K562 (cell line): ENCODE measurements at regions not wholly inside any gene's neighbourhood (a gene's known extent, or its start where the extent isn't known, plus 50 kb on each side); places are given as distances from the start of the nearest gene placed in this dataset.

Source experiments
- ATAC-seq: fragments of 200-7000 bp; cut with Tn5 transposase; 3 replicates; pipeline ENCODE4 v1.9.1; 2020; ENCODE audit warnings: moderate library complexity
- BruUV-seq: library from RNA; stranded (reverse); fragments of 400-500 nt; replicated peaks from 2 replicates; lab custom pipeline; 2021; lab: Mats Ljungman, UMichigan
- CTCF ChIA-PET: fragments of 300-600 bp; formaldehyde crosslinking; extraction: SDS; loops from one replicate; lab custom pipeline; 2021; ENCODE audit warnings: low intra/inter-chr PET ratio; lab: Yijun Ruan, JAX
- POLR2A ChIA-PET: fragments of 300-600, 350-650 bp; sonication (Branson Sonifier 250); formaldehyde crosslinking; extraction: SDS; loops from one replicate; lab custom pipeline; 2021; ENCODE audit warnings: antibody characterized with exemption, inconsistent platforms; lab: Yijun Ruan, JAX
- DNase-seq, 4 experiments: peaks; one replicate each; pipeline versions ENCODE4 v3.0.0 to v3.0.0-alpha.2; 2011 to 2018; ENCODE audit warnings: low spot score in 3 of 4, mixed read lengths in 3 of 4; ENCODE audit errors: extremely low read depth in 1 of 4
- FAIRE-seq: peaks from 2 replicates; lab custom pipeline; 2011; peaks lifted over from hg19 to GRCh38; lab: Jason Lieb, UNC
- H2AFZ ChIP-seq: 2 replicates; pipeline ENCODE4 v1.6.0; 2011; ENCODE audit warnings: low read depth, low read length, control low read depth, inconsistent platforms
- H3K27ac ChIP-seq: fragments of 200-600 bp; 3 replicates; pipeline ENCODE4 v1.8.0; 2011; ENCODE audit warnings: low read depth, mild to moderate bottlenecking, control low read depth, inconsistent platforms, low read length, moderate library complexity, mixed read lengths; ENCODE audit errors: extremely low read depth
- H3K27me3 ChIP-seq, 2 experiments: fragments of 300-600 bp in 1 of 2; 2 replicates in 1 of 2; 3 replicates in 1 of 2; pipeline versions ENCODE4 v1.6.0 to v1.8.0; 2011; ENCODE audit warnings: inconsistent platforms in 2 of 2, low read length in 2 of 2, mild to moderate bottlenecking in 1 of 2, mixed read lengths in 1 of 2, moderate library complexity in 1 of 2; ENCODE audit not compliant: control insufficient read depth in 2 of 2, insufficient read depth in 2 of 2
- H3K36me3 ChIP-seq: fragments of 300-600 bp; 3 replicates; pipeline ENCODE4 v1.8.0; 2011; ENCODE audit warnings: mild to moderate bottlenecking, low read length, inconsistent platforms; ENCODE audit not compliant: control insufficient read depth, insufficient read depth
- H3K4me1 ChIP-seq, 2 experiments: fragments of 200-600 bp in 1 of 2; replicated peaks in 1 of 2; 2 replicates in 1 of 2; 3 replicates in 1 of 2; pipeline versions ENCODE4 v1.5.1 to v1.8.0; 2011; ENCODE audit warnings: inconsistent platforms in 2 of 2, low read length in 2 of 2, mild to moderate bottlenecking in 1 of 2, mixed read lengths in 1 of 2, moderate library complexity in 1 of 2; ENCODE audit not compliant: control insufficient read depth in 2 of 2, insufficient read depth in 2 of 2
- H3K4me2 ChIP-seq: 2 replicates; pipeline ENCODE4 v1.6.1; 2011; ENCODE audit warnings: low read length, control low read depth, inconsistent platforms, mixed read lengths; ENCODE audit not compliant: insufficient read depth
- H3K4me3 ChIP-seq: fragments of 200-600 bp; sonication (generic), shearing (Covaris generic); 2 replicates; pipeline ENCODE4 v1.5.1; 2016; ENCODE audit warnings: control low read depth, inconsistent platforms
- H3K79me2 ChIP-seq: fragments of 200-600 bp; 3 replicates; pipeline ENCODE4 v1.8.0; 2011; ENCODE audit warnings: low read length, inconsistent platforms; ENCODE audit not compliant: control insufficient read depth, insufficient read depth
- H3K9ac ChIP-seq, 2 experiments: 2 replicates each; pipeline versions ENCODE4 v1.6.0 to v1.6.1; 2011; ENCODE audit warnings: low read depth in 2 of 2, low read length in 2 of 2, control low read depth in 1 of 2, inconsistent platforms in 1 of 2, mild to moderate bottlenecking in 1 of 2, mixed read lengths in 1 of 2; ENCODE audit not compliant: insufficient read depth in 1 of 2
- H3K9me1 ChIP-seq: one replicate; pipeline ENCODE4 v1.6.0; 2011; ENCODE audit warnings: inconsistent platforms, mild to moderate bottlenecking, low read length, moderate library complexity; ENCODE audit not compliant: control insufficient read depth, insufficient read depth
- H3K9me3 ChIP-seq: replicated peaks from 2 replicates; pipeline ENCODE4 v1.5.1; 2011; ENCODE audit warnings: low read depth, low read length, inconsistent platforms; ENCODE audit not compliant: control insufficient read depth, insufficient read depth
- H4K20me1 ChIP-seq: replicated peaks from 2 replicates; pipeline ENCODE4 v1.6.1; 2011; ENCODE audit warnings: low read length, inconsistent platforms, mixed read lengths; ENCODE audit not compliant: control insufficient read depth, insufficient read depth
- CTCF ChIP-seq, 3 experiments: IDR thresholded peaks in 2 of 3; conservative IDR thresholded peaks in 1 of 3; 2 replicates each; pipeline ENCODE4 v1.5.1; 2011 to 2012; ENCODE audit warnings: low read length in 3 of 3, mild to moderate bottlenecking in 3 of 3, control low read depth in 2 of 3, improper control_type of control experiment in 1 of 3, inconsistent platforms in 1 of 3, low read depth in 1 of 3, mixed read lengths in 1 of 3, moderate library complexity in 1 of 3; ENCODE audit not compliant: insufficient read depth in 2 of 3
- HNRNPL ChIP-seq: fragments of 200-400 bp; formaldehyde crosslinking; IDR thresholded peaks from 2 replicates; pipeline ENCODE4 v1.6.1; 2017; ENCODE audit warnings: low read depth, mild to moderate bottlenecking, low read length
- HOXB6 ChIP-seq: fragments of 250-450 bp; sonication (Bioruptor Pico); IDR thresholded peaks from 2 replicates; pipeline ENCODE4 v1.5.1; 2022; ENCODE audit warnings: mild to moderate bottlenecking, borderline replicate concordance
- MEIS2 ChIP-seq: fragments of 450-650 bp; IDR thresholded peaks from 2 replicates; pipeline ENCODE4 v1.6.1; 2014; ENCODE audit warnings: mild to moderate bottlenecking; ENCODE audit not compliant: partially characterized antibody
- MXI1 ChIP-seq: IDR thresholded peaks from 2 replicates; pipeline ENCODE4 v1.6.1; 2011; ENCODE audit warnings: low read depth, mild to moderate bottlenecking, improper control_type of control experiment, low read length
- VEZF1 ChIP-seq: fragments of 200-800 bp; sonication (Bioruptor generic); IDR thresholded peaks from 2 replicates; pipeline ENCODE4 v1.6.1; 2017; ENCODE audit warnings: missing genetic modification characterization, missing compliant biosample characterization
- YBX1 ChIP-seq: fragments of 450-650 bp; IDR thresholded peaks from 2 replicates; pipeline ENCODE4 v1.7.1; 2016; ENCODE audit warnings: mild to moderate bottlenecking
- ZFX ChIP-seq: sonication (generic); formaldehyde crosslinking; IDR thresholded peaks from 2 replicates; pipeline ENCODE4 v1.8.0; 2022; ENCODE audit warnings: mild to moderate bottlenecking, missing genetic modification reagents, moderate library complexity
- ZNF589 ChIP-seq: fragments of 200-800 bp; sonication (Bioruptor generic); IDR thresholded peaks from 2 replicates; pipeline ENCODE4 v1.6.1; 2016; ENCODE audit warnings: low read depth, missing genetic modification characterization, missing compliant biosample characterization
- ZNF639 ChIP-seq, 2 experiments: fragments of 200-800 bp in 1 of 2; sonication (Bioruptor generic) in 1 of 2; sonication (generic) in 1 of 2; formaldehyde crosslinking in 1 of 2; IDR thresholded peaks in 1 of 2; conservative IDR thresholded peaks in 1 of 2; 2 replicates each; pipeline versions ENCODE4 v1.5.0 to v1.6.1; 2016 to 2020; ENCODE audit warnings: missing compliant biosample characterization in 1 of 2, missing genetic modification characterization in 1 of 2, missing genetic modification reagents in 1 of 2
- ZNF740 ChIP-seq, 3 experiments: fragments of 200-800 bp in 1 of 3; sonication (Bioruptor generic) in 1 of 3; sonication (generic) in 1 of 3; formaldehyde crosslinking in 1 of 3; IDR thresholded peaks; 2 replicates each; pipeline versions ENCODE4 v1.6.1 to v1.8.0; 2016 to 2022; ENCODE audit warnings: mild to moderate bottlenecking in 2 of 3, missing compliant biosample characterization in 2 of 3, missing genetic modification characterization in 2 of 3, missing genetic modification reagents in 1 of 3
- ZSCAN29 ChIP-seq: fragments of 450-650 bp; IDR thresholded peaks from 2 replicates; pipeline ENCODE4 v1.6.1; 2017
- WGBS: fragments of 100-300 bp; shearing (Covaris generic); methylation state at CpG from one replicate; pipeline ENCODE4 v1.1.6; 2016; ENCODE audit warnings: low coverage, mixed read lengths; ENCODE audit not compliant: insufficient coverage; ENCODE audit errors: missing lambda C conversion rate; 5-methylcytosine and 5-hydroxymethylcytosine counted together
- in situ Hi-C: fragments of 300-500 bp; cut with MboI; formaldehyde crosslinking; loops from 4 replicates; pipeline ENCODE4 v1.15.0; 2018; ENCODE audit warnings: inconsistent platforms, mixed read lengths
- intact Hi-C: fragments of 100-400 bp; cut with micrococcal nuclease; formaldehyde crosslinking; loops from 2 replicates; pipeline ENCODE4 v1.14.2; 2022

- Histone ChIP-seq H4K20me1 (no peaks in the 10 kb centered on the region), H3K27ac (peak overlapping the region; percentile 55; the same call in 2 of the 3 replicates), H3K9me3 (no peaks in the 10 kb centered on the region), H3K4me2 (peak overlapping the region; percentile 78), H3K4me1 (peaks cover 3 to 19% of the 10 kb centered on the region in 2 experiments; a peak in 4 of 5 replicates), H3K9me1 (no peaks in the 10 kb centered on the region), H3K9ac (peak overlapping the region; percentile 61 to 85), H2AFZ (peak overlapping the region; percentile 77), H3K27me3 (no peaks in the 10 kb centered on the region), H3K36me3 (peaks cover 6% of the 10 kb centered on the region; the same call in 2 of the 3 replicates), H3K79me2 (peaks cover 4% of the 10 kb centered on the region; the same call in 2 of the 3 replicates), H3K4me3 (peak overlapping the region; percentile 75)
- FAIRE-seq, result no peak
- intact Hi-C loops (no loop called here), in situ Hi-C loops (loop anchor here (25.0 kb wide), 3 partner anchors 672 to 1147 kb away; partner anchors contain the start of gene ASMTL)
- BruUV-seq, result TSS peak; percentile 35
- DNase-seq, result peak in 1 of 4 experiments; percentile 16
- no peak for ATAC-seq
- ChIA-PET POLR2A (no interaction called here), CTCF (no interaction called here)
- WGBS, result under 1% methylated on average over 21 of the region's 44 CpGs
- peak; percentile 12 for TF ChIP-seq MEIS2
- peak; percentile 83 for TF ChIP-seq VEZF1
- TF ChIP-seq MXI1, result no peak
- TF ChIP-seq ZNF740 (CRISPR knock-in tag; IDR thresholded peaks at IDR 0.05), result no peak
- 0 out of 4 replicates have a peak, but pooled peaks of 1 of the 2 experiments have one; percentile 21 for TF ChIP-seq ZNF740 (tag; IDR thresholded peaks at IDR 0.05)
- TF ChIP-seq HNRNPL, result 0 out of 2 replicates have a peak, but pooled peaks have one; percentile 15
- peak in 1 of 3 experiments; percentile 44; a peak in 2 of 6 replicates for TF ChIP-seq CTCF (IDR thresholded peaks at IDR 0.05 in 2 of 3, conservative IDR thresholded peaks at IDR 0.05 in 1 of 3; ENCODE audit: insufficient read depth in 2 of 3, low read depth in 1 of 3, low read length in 3 of 3)
- no peak for TF ChIP-seq HOXB6 (CRISPR knock-in tag)
- TF ChIP-seq ZSCAN29, result 0 out of 2 replicates have a peak, but pooled peaks have one; percentile 37
- no peak for TF ChIP-seq ZNF589 (CRISPR knock-in tag)
- peak in 1 of 2 experiments; percentile 67; a peak in 1 of 4 replicates for TF ChIP-seq ZNF639 (CRISPR knock-in tag; conservative IDR thresholded peaks at IDR 0.05 in 1 of 2, IDR thresholded peaks at IDR 0.05 in 1 of 2)
- TF ChIP-seq YBX1, result no peak
- peak; percentile 34 for TF ChIP-seq ZFX (CRISPR knock-in tag)
Observed at GRCh38 chrX:2609431-2610238, 81.5 kb upstream of the CD99 start.
